Activated naive CD4-positive, alpha-beta T cell treated with anti-CD3 and anti-CD28 coated beads, Interleukin-2, amount 50 U/mL, for 72 hours (primary cell): ENCODE measurements at regions not wholly inside any gene's neighbourhood (a gene's known extent, or its start where the extent isn't known, plus 50 kb on each side); places are given as distances from the start of the nearest gene placed in this dataset.
"Not testable (repeated sequence)": the region's sequence is repeated elsewhere in the genome, so short reads cannot be mapped to it uniquely, and the experiment has no call there.

ENCODE experiments used
- ATAC-seq, 2 donors: fragments of 150-1000 bp; cut with Tn5 transposase; 2 replicates each; pipeline ENCODE4 v1.10.0; 2021; ENCODE audit warnings: mild to moderate bottlenecking in 2 of 2, moderate library complexity in 2 of 2
- DNase-seq, 2 donors: peaks; one replicate each; pipeline ENCODE4 v3.0.0; 2021 to 2022; ENCODE audit warnings: low spot score in 2 of 2
- H3K27ac Mint-ChIP-seq, 2 donors: one replicate each; pipeline ENCODE4 v1.8.0; 2022; ENCODE audit warnings: mild to moderate bottlenecking in 2 of 2, mixed read lengths in 2 of 2
- H3K36me3 Mint-ChIP-seq, 2 donors: one replicate each; pipeline ENCODE4 v1.8.0; 2022; ENCODE audit warnings: mixed read lengths in 2 of 2
- H3K9me3 Mint-ChIP-seq, 2 donors: one replicate each; pipeline ENCODE4 v1.8.0; 2022; ENCODE audit warnings: mixed read lengths in 2 of 2

- no peaks in the 10 kb centered on the region for H3K36me3 Mint-ChIP-seq
- H3K27ac Mint-ChIP-seq, result no peak overlapping the region
- ATAC-seq (no peak), DNase-seq (no peak)
- H3K9me3 Mint-ChIP-seq, result peaks cover 0 to 4% of the 10 kb centered on the region in 2 donors
Observed at GRCh38 chr6:156599978-156600590, 177.1 kb upstream of the ARID1B start.

- Mint-ChIP-seq H3K36me3 (no peaks in the 10 kb centered on the region), H3K9me3 (peaks cover 0 to under 1% of the 10 kb centered on the region in 2 donors), H3K27ac (no peak overlapping the region)
- ATAC-seq (no peak), DNase-seq (no peak)
Observed at GRCh38 chr6:156599366-156599765, 177.8 kb upstream of the ARID1B start.

- H3K9me3 Mint-ChIP-seq, result no peaks in the 10 kb centered on the region
- ATAC-seq (no peak), DNase-seq (no peak)
- H3K27ac Mint-ChIP-seq, result no peak overlapping the region
- H3K36me3 Mint-ChIP-seq, result no peaks in the 10 kb centered on the region
Observed at GRCh38 chr6:156598855-156599180, 178.4 kb upstream of the ARID1B start.

GRCh38 chr6:156598071-156598854 is 178.9 kb upstream of the ARID1B start:
- Mint-ChIP-seq H3K9me3 (no peaks in the 10 kb centered on the region), H3K36me3 (no peaks in the 10 kb centered on the region), H3K27ac (no peak overlapping the region)
- no peak for DNase-seq
- no peak for ATAC-seq

GRCh38 chr6:156597095-156597494 is 180.1 kb upstream of the ARID1B start:
- DNase-seq (no peak), ATAC-seq (no peak)
- no peaks in the 10 kb centered on the region for H3K36me3 Mint-ChIP-seq
- no peak overlapping the region for H3K27ac Mint-ChIP-seq
- H3K9me3 Mint-ChIP-seq, result no peaks in the 10 kb centered on the region

- Mint-ChIP-seq H3K36me3 (no peaks in the 10 kb centered on the region), H3K27ac (no peak overlapping the region), H3K9me3 (no peaks in the 10 kb centered on the region)
- ATAC-seq (no peak), DNase-seq (no peak)
Observed at GRCh38 chr6:156595476-156595875, 181.7 kb upstream of the ARID1B start.

GRCh38 chr6:156593893-156594292 is 183.3 kb upstream of the ARID1B start:
- Mint-ChIP-seq H3K9me3 (no peaks in the 10 kb centered on the region), H3K36me3 (no peaks in the 10 kb centered on the region), H3K27ac (no peak overlapping the region)
- ATAC-seq (no peak), DNase-seq (no peak)

- Mint-ChIP-seq H3K36me3 (no peaks in the 10 kb centered on the region), H3K27ac (peak overlapping the region in 1 of 2 donors; percentile 34), H3K9me3 (no peaks in the 10 kb centered on the region)
- ATAC-seq (no peak), DNase-seq (no peak)
Observed at GRCh38 chr6:156593127-156593526, 184.1 kb upstream of the ARID1B start.

GRCh38 chr6:156590482-156590881 is 186.7 kb upstream of the ARID1B start:
- no peaks in the 10 kb centered on the region for H3K36me3 Mint-ChIP-seq
- ATAC-seq, result no peak
- no peak overlapping the region for H3K27ac Mint-ChIP-seq
- DNase-seq, result no peak
- H3K9me3 Mint-ChIP-seq, result no peaks in the 10 kb centered on the region

GRCh38 chr6:156589281-156589680 is 187.9 kb upstream of the ARID1B start:
- H3K27ac Mint-ChIP-seq, result no peak overlapping the region
- ATAC-seq, result no peak
- H3K9me3 Mint-ChIP-seq, result peaks cover 0 to 3% of the 10 kb centered on the region in 2 donors

GRCh38 chr6:156587751-156588301 is 189.4 kb upstream of the ARID1B start:
- H3K9me3 Mint-ChIP-seq, result peaks cover 0 to 5% of the 10 kb centered on the region in 2 donors
- no peaks in the 10 kb centered on the region for H3K36me3 Mint-ChIP-seq
- DNase-seq, result no peak
- ATAC-seq, result no peak
- no peak overlapping the region for H3K27ac Mint-ChIP-seq

More at GRCh38 chr6:156589281-156589680, 187.9 kb upstream of the ARID1B start:
- DNase-seq, result no peak
- no peaks in the 10 kb centered on the region for H3K36me3 Mint-ChIP-seq

GRCh38 chr6:156587071-156587470 is 190.1 kb upstream of the ARID1B start:
- Mint-ChIP-seq H3K9me3 (peaks cover 0 to 5% of the 10 kb centered on the region in 2 donors), H3K27ac (no peak overlapping the region), H3K36me3 (no peaks in the 10 kb centered on the region)
- DNase-seq (no peak), ATAC-seq (no peak)

GRCh38 chr6:156585859-156586258 is 191.3 kb upstream of the ARID1B start:
- Mint-ChIP-seq H3K27ac (no peak overlapping the region), H3K9me3 (peaks cover 0 to 6% of the 10 kb centered on the region in 2 donors), H3K36me3 (no peaks in the 10 kb centered on the region)
- DNase-seq, result no peak
- ATAC-seq, result no peak

GRCh38 chr6:156584121-156584520 is 193.1 kb upstream of the ARID1B start:
- DNase-seq, ATAC-seq, H3K27ac Mint-ChIP-seq, H3K36me3 Mint-ChIP-seq: not testable (repeated sequence)
- H3K9me3 Mint-ChIP-seq, result peaks cover 3 to 14% of the 10 kb centered on the region in 2 donors

GRCh38 chr6:156583083-156583482 is 194.1 kb upstream of the ARID1B start:
- no peak for ATAC-seq
- DNase-seq, result no peak
- Mint-ChIP-seq H3K27ac (no peak overlapping the region), H3K36me3 (peaks cover 8 to 10% of the 10 kb centered on the region in 2 donors), H3K9me3 (peaks cover 9 to 20% of the 10 kb centered on the region in 2 donors)

GRCh38 chr6:156582509-156582992 is 194.6 kb upstream of the ARID1B start:
- Mint-ChIP-seq H3K9me3 (peaks cover 11 to 20% of the 10 kb centered on the region in 2 donors), H3K27ac (no peak overlapping the region), H3K36me3 (peaks cover 8 to 13% of the 10 kb centered on the region in 2 donors)
- DNase-seq, result no peak
- no peak for ATAC-seq

- H3K9me3 Mint-ChIP-seq, result peaks cover 21 to 25% of the 10 kb centered on the region in 2 donors
- H3K36me3 Mint-ChIP-seq, result peaks cover 25 to 31% of the 10 kb centered on the region in 2 donors
- DNase-seq (no peak), ATAC-seq (no peak)
- no peak overlapping the region for H3K27ac Mint-ChIP-seq
Observed at GRCh38 chr6:156579564-156579963, 197.6 kb upstream of the ARID1B start.
